Mesothelial cell of epicardium (in vitro differentiated cells): ENCODE measurements at regions not wholly inside any gene's neighbourhood (a gene's known extent, or its start where the extent isn't known, plus 50 kb on each side); places are given as distances from the start of the nearest gene placed in this dataset.
A peak's percentile ranks its signal among the peaks of the same experiment; 100 is the strongest.

ENCODE experiments used
- DNase-seq, 2 experiments: peaks; one replicate each; pipeline ENCODE4 v3.0.0; 2021; ENCODE audit warnings: low spot score in 2 of 2; ENCODE audit not compliant: unreplicated experiment in 2 of 2
- H3K27ac Mint-ChIP-seq: 2 replicates; pipeline ENCODE4 v1.8.0; 2021; ENCODE audit warnings: mixed read lengths
- H3K27me3 Mint-ChIP-seq: 2 replicates; pipeline ENCODE4 v1.8.0; 2021; ENCODE audit warnings: low read depth, mixed read lengths
- H3K36me3 Mint-ChIP-seq: 2 replicates; pipeline ENCODE4 v1.8.0; 2021; ENCODE audit warnings: mixed read lengths
- H3K4me1 Mint-ChIP-seq: 2 replicates; pipeline ENCODE4 v1.8.0; 2021; ENCODE audit warnings: mixed read lengths
- H3K4me3 Mint-ChIP-seq: 2 replicates; pipeline ENCODE4 v1.8.0; 2021; ENCODE audit warnings: mild to moderate bottlenecking, moderate library complexity, mixed read lengths
- H3K9me3 Mint-ChIP-seq: 2 replicates; pipeline ENCODE4 v1.8.0; 2021; ENCODE audit warnings: mixed read lengths
- CTCF ChIP-seq: fragments of 200-600 bp; sonication (generic); IDR thresholded peaks from one replicate; pipeline ENCODE4 v1.5.0; 2021; ENCODE audit warnings: antibody characterized with exemption; ENCODE audit not compliant: unreplicated experiment

GRCh38 chr10:22058201-22058600 lies 54.7 kb upstream of the DNAJC1 start:
- Mint-ChIP-seq H3K27ac (peak overlapping the region; percentile 9), H3K36me3 (no peaks in the 10 kb centered on the region), H3K4me3 (no peak overlapping the region), H3K4me1 (peaks cover 9% of the 10 kb centered on the region), H3K9me3 (peaks cover 16% of the 10 kb centered on the region), H3K27me3 (no peaks in the 10 kb centered on the region)
- no peak for TF ChIP-seq CTCF
- no peak for DNase-seq

- no peaks in the 10 kb centered on the region for H3K36me3 Mint-ChIP-seq
- no peak for TF ChIP-seq CTCF
- peaks cover 9% of the 10 kb centered on the region for H3K4me1 Mint-ChIP-seq
- H3K27me3 Mint-ChIP-seq: no peaks in the 10 kb centered on the region
- H3K27ac Mint-ChIP-seq: no peak overlapping the region
- no peak overlapping the region for H3K4me3 Mint-ChIP-seq
- H3K9me3 Mint-ChIP-seq: peaks cover 12% of the 10 kb centered on the region
- DNase-seq: no peak
Measured at GRCh38 chr10:22054961-22055360, 51.4 kb upstream of the DNAJC1 start.
